ENCODE measurements at regions not wholly inside any gene's neighbourhood (a gene's known extent, or its start where the extent isn't known, plus 50 kb on each side); places are given as distances from the start of the nearest gene placed in this dataset.

DNA sequence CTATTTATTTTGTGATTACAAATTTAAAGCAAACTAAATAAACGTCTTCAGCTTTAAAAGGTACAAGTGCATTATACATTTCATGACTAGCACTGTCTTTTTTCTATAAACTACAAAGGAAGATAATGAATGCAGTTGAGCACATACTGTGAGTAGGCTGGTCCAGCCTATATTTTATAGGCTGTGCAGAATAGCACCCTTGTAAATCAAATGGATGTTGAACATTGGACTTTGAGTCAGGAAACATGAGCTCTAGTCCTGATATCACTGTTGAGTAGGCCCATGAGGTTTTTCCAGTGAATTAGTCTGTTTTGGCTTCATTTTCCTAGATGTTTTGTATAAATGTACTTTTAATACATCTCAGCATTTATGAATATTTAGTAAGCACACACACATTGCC lies 447.3 kb upstream of the KCNMB2 start:
- H3K4me3 ChIP-seq (ENCODE audit: low read length): no peak overlapping the region
- no peaks in the 10 kb centered on the region for H3K27me3 ChIP-seq (ENCODE audit: control insufficient read depth in 1 of 2, insufficient read depth in 2 of 2, low read length in 2 of 2)
- H3K36me3 Mint-ChIP-seq (ENCODE audit: low read depth): peaks cover 14% of the 10 kb centered on the region
- H3K9me3 Mint-ChIP-seq: peaks cover 10% of the 10 kb centered on the region
- no peak overlapping the region for H3K27ac Mint-ChIP-seq
- H3K4me1 Mint-ChIP-seq (ENCODE audit: low read depth): peaks cover 34% of the 10 kb centered on the region
- no peak overlapping the region for H3K27ac ChIP-seq (ENCODE audit: low read depth in 1 of 2, low read length in 2 of 2)
- DNase-seq: no peak
- CTCF ChIA-PET: no interaction called here
- H3K4me3 Mint-ChIP-seq: no peak overlapping the region
- ATAC-seq (ENCODE audit: poor library complexity): no peak
- POLR2A ChIA-PET: interaction anchor here (0.6 kb wide), 1 partner anchor 27 kb away, joined by 4 read pairs; no protein-coding TSS in a partner anchor
- H3K36me3 ChIP-seq (ENCODE audit: insufficient read depth, low read length): no peaks in the 10 kb centered on the region
- intact Hi-C loops (cut with DNase I, micrococcal nuclease): loop anchor here in 1 of 2 experiments (10.0 kb wide), 1 partner anchor 84 kb away; no protein-coding TSS in a partner anchor
- peaks cover 14% of the 10 kb centered on the region for H3K4me1 ChIP-seq (ENCODE audit: insufficient read depth, low read length)
- no peaks in the 10 kb centered on the region for H3K27me3 Mint-ChIP-seq
- peaks cover 0 to 4% of the 10 kb centered on the region in 2 experiments for H3K9me3 ChIP-seq (ENCODE audit: control insufficient read depth in 1 of 2, insufficient read depth in 1 of 2, low read length in 2 of 2)
- TF ChIP-seq, protein P1, sequence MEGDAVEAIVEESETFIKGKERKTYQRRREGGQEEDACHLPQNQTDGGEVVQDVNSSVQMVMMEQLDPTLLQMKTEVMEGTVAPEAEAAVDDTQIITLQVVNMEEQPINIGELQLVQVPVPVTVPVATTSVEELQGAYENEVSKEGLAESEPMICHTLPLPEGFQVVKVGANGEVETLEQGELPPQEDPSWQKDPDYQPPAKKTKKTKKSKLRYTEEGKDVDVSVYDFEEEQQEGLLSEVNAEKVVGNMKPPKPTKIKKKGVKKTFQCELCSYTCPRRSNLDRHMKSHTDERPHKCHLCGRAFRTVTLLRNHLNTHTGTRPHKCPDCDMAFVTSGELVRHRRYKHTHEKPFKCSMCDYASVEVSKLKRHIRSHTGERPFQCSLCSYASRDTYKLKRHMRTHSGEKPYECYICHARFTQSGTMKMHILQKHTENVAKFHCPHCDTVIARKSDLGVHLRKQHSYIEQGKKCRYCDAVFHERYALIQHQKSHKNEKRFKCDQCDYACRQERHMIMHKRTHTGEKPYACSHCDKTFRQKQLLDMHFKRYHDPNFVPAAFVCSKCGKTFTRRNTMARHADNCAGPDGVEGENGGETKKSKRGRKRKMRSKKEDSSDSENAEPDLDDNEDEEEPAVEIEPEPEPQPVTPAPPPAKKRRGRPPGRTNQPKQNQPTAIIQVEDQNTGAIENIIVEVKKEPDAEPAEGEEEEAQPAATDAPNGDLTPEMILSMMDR (IDR thresholded peaks at IDR 0.05): no peak

DNA sequence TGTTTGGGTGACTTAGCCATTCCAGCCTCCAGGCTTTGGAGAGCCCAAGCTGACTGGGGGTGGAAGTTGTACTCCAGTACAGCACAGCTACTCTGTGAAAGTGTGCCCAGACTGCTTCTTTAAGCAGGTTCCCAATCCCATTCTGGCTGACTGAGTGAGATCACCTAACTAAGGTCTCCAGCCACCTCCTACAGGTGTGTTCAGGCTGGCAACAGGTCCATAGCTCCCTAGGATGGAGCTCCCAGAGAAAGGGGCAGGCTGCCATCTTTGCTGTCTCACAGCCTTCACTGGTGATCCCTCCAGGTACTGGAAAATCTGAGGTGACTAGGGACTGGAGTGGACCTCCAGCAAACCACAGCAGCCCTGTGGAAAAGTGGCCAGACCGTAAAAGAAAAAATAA lies 445.3 kb upstream of the KCNMB2 start:
- ChIA-PET CTCF (no interaction called here), POLR2A (no interaction called here)
- TF ChIP-seq, protein P1 (IDR thresholded peaks at IDR 0.05): no peak
- Histone ChIP-seq H3K27me3 (ENCODE audit: control insufficient read depth in 1 of 2, insufficient read depth in 2 of 2, low read length in 2 of 2) (no peaks in the 10 kb centered on the region), H3K27ac (ENCODE audit: low read depth in 1 of 2, low read length in 2 of 2) (no peak overlapping the region), H3K4me1 (ENCODE audit: insufficient read depth, low read length) (peaks cover 4% of the 10 kb centered on the region), H3K4me3 (ENCODE audit: low read length) (no peak overlapping the region), H3K9me3 (ENCODE audit: control insufficient read depth in 1 of 2, insufficient read depth in 1 of 2, low read length in 2 of 2) (peaks cover 0 to 4% of the 10 kb centered on the region in 2 experiments), H3K36me3 (ENCODE audit: insufficient read depth, low read length) (no peaks in the 10 kb centered on the region)
- ATAC-seq (ENCODE audit: poor library complexity): no peak
- H3K4me3 Mint-ChIP-seq: no peak overlapping the region
- H3K4me1 Mint-ChIP-seq (ENCODE audit: low read depth): peaks cover 14% of the 10 kb centered on the region
- intact Hi-C loops (cut with DNase I, micrococcal nuclease): no loop called here
- H3K27me3 Mint-ChIP-seq: no peaks in the 10 kb centered on the region
- no peak for DNase-seq
- peaks cover 10% of the 10 kb centered on the region for H3K9me3 Mint-ChIP-seq
- peaks cover 14% of the 10 kb centered on the region for H3K36me3 Mint-ChIP-seq (ENCODE audit: low read depth)
- H3K27ac Mint-ChIP-seq: no peak overlapping the region

DNA sequence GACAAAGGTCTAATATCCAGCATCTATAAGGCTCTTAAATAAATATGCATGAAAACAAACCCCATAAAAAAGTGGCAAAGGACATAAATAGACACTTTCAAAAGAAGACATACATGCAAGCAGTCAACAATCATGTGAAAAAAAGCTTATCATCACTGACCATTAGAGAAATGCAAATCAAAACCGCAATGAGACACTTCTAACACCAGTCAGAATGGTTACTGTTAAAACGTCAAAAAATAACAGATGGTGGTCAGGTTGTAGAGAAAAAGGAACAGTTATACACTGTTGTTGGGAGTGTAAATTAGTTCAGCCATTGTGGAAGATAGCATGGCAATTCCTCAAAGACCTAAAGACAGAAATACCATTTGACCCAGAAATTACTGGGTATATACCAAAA lies 440.7 kb upstream of the KCNMB2 start:
- Histone ChIP-seq H3K27ac (ENCODE audit: low read depth in 1 of 2, low read length in 2 of 2) (no peak overlapping the region), H3K36me3 (ENCODE audit: insufficient read depth, low read length) (no peaks in the 10 kb centered on the region), H3K4me1 (ENCODE audit: insufficient read depth, low read length) (no peaks in the 10 kb centered on the region), H3K4me3 (ENCODE audit: low read length) (no peak overlapping the region), H3K9me3 (ENCODE audit: control insufficient read depth in 1 of 2, insufficient read depth in 1 of 2, low read length in 2 of 2) (peaks cover 0 to 4% of the 10 kb centered on the region in 2 experiments), H3K27me3 (ENCODE audit: control insufficient read depth in 1 of 2, insufficient read depth in 2 of 2, low read length in 2 of 2) (no peaks in the 10 kb centered on the region)
- H3K36me3 Mint-ChIP-seq (ENCODE audit: low read depth): peaks cover 14% of the 10 kb centered on the region
- peaks cover 10% of the 10 kb centered on the region for H3K9me3 Mint-ChIP-seq
- DNase-seq (no peak), ATAC-seq (ENCODE audit: poor library complexity) (no peak)
- intact Hi-C loops (cut with DNase I, micrococcal nuclease): loop anchor here in 1 of 2 experiments (5.0 kb wide), 1 partner anchor 47 kb away; no protein-coding TSS in a partner anchor
- H3K27me3 Mint-ChIP-seq: no peaks in the 10 kb centered on the region
- TF ChIP-seq, protein P1 (IDR thresholded peaks at IDR 0.05): no peak
- H3K4me1 Mint-ChIP-seq (ENCODE audit: low read depth): no peaks in the 10 kb centered on the region
- CTCF ChIA-PET: no interaction called here
- H3K27ac Mint-ChIP-seq: no peak overlapping the region
- POLR2A ChIA-PET: interaction anchor here (0.5 kb wide), 1 partner anchor 804 kb away, joined by 3 read pairs; no protein-coding TSS in a partner anchor
- H3K4me3 Mint-ChIP-seq: no peak overlapping the region
